Osteoblast (primary cell): ENCODE measurements at regions not wholly inside any gene's neighbourhood (a gene's known extent, or its start where the extent isn't known, plus 50 kb on each side); places are given as distances from the start of the nearest gene placed in this dataset.
A peak's percentile ranks its signal among the peaks of the same experiment; 100 is the strongest.
"Not testable (repeated sequence)": the region's sequence is repeated elsewhere in the genome, so short reads cannot be mapped to it uniquely, and the experiment has no call there.

Experiments
- DNase-seq: peaks from one replicate; pipeline ENCODE4 v3.0.0; 2011; ENCODE audit warnings: low spot score, mixed read lengths; ENCODE audit not compliant: insufficient read length; ENCODE audit errors: missing footprints
- H2AFZ ChIP-seq: 2 replicates; pipeline ENCODE4 v1.6.0; 2011; ENCODE audit warnings: mild to moderate bottlenecking, low read length
- H3K27ac ChIP-seq: 2 replicates; pipeline ENCODE4 v1.5.1; 2011; ENCODE audit warnings: mild to moderate bottlenecking, low read depth, low read length, moderate library complexity
- H3K27me3 ChIP-seq: 2 replicates; pipeline ENCODE4 v1.6.0; 2012; ENCODE audit warnings: mild to moderate bottlenecking, control low read depth, inconsistent platforms, low read length, moderate library complexity; ENCODE audit not compliant: insufficient read depth
- H3K36me3 ChIP-seq: 2 replicates; pipeline ENCODE4 v1.5.1; 2011; ENCODE audit warnings: mild to moderate bottlenecking, low read length, control low read depth, moderate library complexity; ENCODE audit not compliant: insufficient read depth
- H3K4me1 ChIP-seq: 2 replicates; pipeline ENCODE4 v1.5.1; 2011; ENCODE audit warnings: mild to moderate bottlenecking, low read length, control low read depth, moderate library complexity; ENCODE audit not compliant: insufficient read depth
- H3K4me2 ChIP-seq: 2 replicates; pipeline ENCODE4 v1.6.0; 2011; ENCODE audit warnings: mild to moderate bottlenecking, low read length; ENCODE audit not compliant: insufficient read depth
- H3K4me3 ChIP-seq: fragments of 200-600 bp; sonication (generic); 3 replicates; pipeline ENCODE4 v1.5.1; 2012; ENCODE audit warnings: mild to moderate bottlenecking, low read length, inconsistent platforms; ENCODE audit not compliant: insufficient read depth
- H3K79me2 ChIP-seq: 2 replicates; pipeline ENCODE4 v1.6.0; 2012; ENCODE audit warnings: mild to moderate bottlenecking, low read length, control low read depth, inconsistent platforms; ENCODE audit not compliant: insufficient read depth
- H3K9me3 ChIP-seq: 2 replicates; pipeline ENCODE4 v1.5.1; 2011; ENCODE audit warnings: low read depth, low read length, control low read depth
- H4K20me1 ChIP-seq: 2 replicates; pipeline ENCODE4 v1.6.0; 2012; ENCODE audit warnings: mild to moderate bottlenecking, low read length, control low read depth; ENCODE audit not compliant: insufficient read depth
- TF ChIP-seq, protein P1 (sequence below): IDR thresholded peaks from 2 replicates; pipeline ENCODE4 v1.5.1; 2011; ENCODE audit warnings: mild to moderate bottlenecking, low read depth, low read length, moderate library complexity; ENCODE audit errors: extremely low read depth

DNA sequence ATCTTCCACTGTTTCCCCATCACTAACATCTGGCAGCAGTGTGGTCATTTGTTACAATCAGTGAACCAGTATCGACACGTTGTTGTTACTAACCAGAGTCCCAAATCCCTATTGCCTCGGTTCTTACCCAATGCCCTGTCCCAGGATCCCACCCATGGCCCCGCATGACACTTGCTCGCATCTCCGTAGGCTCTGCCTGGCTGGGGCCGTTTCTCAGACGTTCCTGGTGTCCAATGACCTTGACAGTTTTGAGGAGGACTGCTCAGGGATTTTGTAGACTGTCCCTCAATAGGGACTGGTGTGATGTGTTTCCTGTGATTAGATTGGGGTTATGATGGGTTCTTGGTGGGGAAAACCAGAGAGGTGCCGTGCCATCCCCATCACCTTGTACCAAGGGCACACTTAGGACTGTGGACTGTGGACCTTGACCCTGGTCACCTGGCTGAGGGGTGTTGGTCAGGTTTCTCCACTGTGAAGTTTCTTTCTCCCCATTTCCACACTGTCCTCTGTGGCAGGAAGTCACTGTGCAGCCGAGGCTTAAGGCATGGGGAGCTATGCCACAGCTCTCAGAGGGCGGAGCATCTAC is 108.4 kb downstream of the ADRA2C start:
- Histone ChIP-seq H3K27me3 (peaks cover 67% of the 10 kb centered on the region), H3K36me3 (no peaks in the 10 kb centered on the region)

DNA sequence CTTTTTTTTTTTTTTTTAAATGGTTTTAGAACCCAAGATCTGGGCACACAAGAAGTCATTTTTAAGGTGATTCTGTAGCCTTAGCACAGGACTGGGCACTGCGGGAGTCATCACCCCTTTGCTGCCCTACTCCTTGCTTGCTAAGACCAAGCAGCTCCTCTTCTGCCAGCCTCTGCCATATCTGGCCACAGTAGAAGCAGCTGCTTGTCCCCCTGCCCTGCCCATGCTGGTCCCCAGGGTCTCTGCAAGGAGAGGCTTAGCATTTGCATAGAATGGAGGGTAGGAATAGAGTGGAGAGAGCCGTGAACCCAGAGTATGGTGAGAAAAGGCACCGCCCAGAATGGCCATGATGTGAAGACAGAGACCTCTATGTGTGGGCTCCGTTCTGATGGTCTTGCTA is 109.3 kb downstream of the ADRA2C start:
- H3K9me3 ChIP-seq = no peaks in the 10 kb centered on the region
- TF ChIP-seq, protein P1, sequence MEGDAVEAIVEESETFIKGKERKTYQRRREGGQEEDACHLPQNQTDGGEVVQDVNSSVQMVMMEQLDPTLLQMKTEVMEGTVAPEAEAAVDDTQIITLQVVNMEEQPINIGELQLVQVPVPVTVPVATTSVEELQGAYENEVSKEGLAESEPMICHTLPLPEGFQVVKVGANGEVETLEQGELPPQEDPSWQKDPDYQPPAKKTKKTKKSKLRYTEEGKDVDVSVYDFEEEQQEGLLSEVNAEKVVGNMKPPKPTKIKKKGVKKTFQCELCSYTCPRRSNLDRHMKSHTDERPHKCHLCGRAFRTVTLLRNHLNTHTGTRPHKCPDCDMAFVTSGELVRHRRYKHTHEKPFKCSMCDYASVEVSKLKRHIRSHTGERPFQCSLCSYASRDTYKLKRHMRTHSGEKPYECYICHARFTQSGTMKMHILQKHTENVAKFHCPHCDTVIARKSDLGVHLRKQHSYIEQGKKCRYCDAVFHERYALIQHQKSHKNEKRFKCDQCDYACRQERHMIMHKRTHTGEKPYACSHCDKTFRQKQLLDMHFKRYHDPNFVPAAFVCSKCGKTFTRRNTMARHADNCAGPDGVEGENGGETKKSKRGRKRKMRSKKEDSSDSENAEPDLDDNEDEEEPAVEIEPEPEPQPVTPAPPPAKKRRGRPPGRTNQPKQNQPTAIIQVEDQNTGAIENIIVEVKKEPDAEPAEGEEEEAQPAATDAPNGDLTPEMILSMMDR = no peak
- H4K20me1 ChIP-seq = no peaks in the 10 kb centered on the region
- H2AFZ ChIP-seq = no peak overlapping the region
- no peaks in the 10 kb centered on the region for H3K79me2 ChIP-seq
- H3K4me3 ChIP-seq = no peak overlapping the region
- H3K36me3 ChIP-seq = no peaks in the 10 kb centered on the region
- H3K4me1 ChIP-seq = peaks cover 4% of the 10 kb centered on the region
- no peak overlapping the region for H3K4me2 ChIP-seq
- peaks cover 75% of the 10 kb centered on the region for H3K27me3 ChIP-seq
- no peak overlapping the region for H3K27ac ChIP-seq
- DNase-seq = peak; percentile 63

More for the DNA sequence above, 108.4 kb downstream of the ADRA2C start:
- Histone ChIP-seq H3K9me3 (no peaks in the 10 kb centered on the region), H4K20me1 (no peaks in the 10 kb centered on the region), H3K79me2 (no peaks in the 10 kb centered on the region), H3K4me3 (no peak overlapping the region), H3K4me2 (no peak overlapping the region), H3K4me1 (no peaks in the 10 kb centered on the region), H3K27ac (no peak overlapping the region), H2AFZ (no peak overlapping the region)
- DNase-seq = peak; percentile 61
- TF ChIP-seq, protein P1 = no peak

DNA sequence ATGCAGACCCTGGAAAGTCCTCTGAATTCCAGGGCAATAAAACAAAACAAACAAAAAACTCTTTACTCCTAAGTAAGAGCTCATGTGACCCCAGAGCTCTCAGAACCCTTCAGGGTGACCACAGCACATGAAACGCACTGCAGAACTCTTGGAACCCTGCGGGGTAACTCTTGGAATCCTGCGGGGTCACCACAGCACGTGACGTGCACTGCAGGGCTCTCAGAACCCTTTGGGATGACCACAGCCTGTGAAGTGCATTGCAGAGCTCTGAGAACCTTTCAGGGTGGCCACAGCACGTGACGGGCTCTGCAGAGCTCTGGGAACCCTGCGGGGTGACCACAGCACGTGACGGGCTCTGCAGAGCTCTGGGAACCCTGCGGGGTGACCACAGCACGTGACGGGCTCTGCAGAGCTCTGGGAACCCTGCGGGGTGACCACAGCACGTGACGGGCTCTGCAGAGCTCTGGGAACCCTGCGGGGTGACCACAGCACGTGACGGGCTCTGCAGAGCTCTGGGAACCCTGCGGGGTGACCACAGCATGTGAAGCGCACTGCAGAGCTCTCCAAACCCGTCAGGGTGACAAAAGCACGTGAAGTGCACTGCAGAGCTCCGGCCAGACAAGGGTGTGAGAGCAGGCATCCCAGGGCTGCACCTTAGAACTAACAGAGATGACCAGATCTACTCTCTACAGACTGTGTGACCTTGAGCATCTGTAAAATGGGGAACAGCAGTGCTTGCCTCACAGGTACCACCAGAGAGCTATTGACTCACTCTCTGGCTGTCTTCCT is 110.1 kb downstream of the ADRA2C start:
- not testable (repeated sequence) for H3K4me2 ChIP-seq, H3K9me3 ChIP-seq, H3K79me2 ChIP-seq, H4K20me1 ChIP-seq, H2AFZ ChIP-seq, H3K4me1 ChIP-seq, H3K36me3 ChIP-seq, H3K27ac ChIP-seq, H3K4me3 ChIP-seq
- peak; percentile 68 for DNase-seq
- H3K27me3 ChIP-seq = peaks cover 70% of the 10 kb centered on the region

DNA sequence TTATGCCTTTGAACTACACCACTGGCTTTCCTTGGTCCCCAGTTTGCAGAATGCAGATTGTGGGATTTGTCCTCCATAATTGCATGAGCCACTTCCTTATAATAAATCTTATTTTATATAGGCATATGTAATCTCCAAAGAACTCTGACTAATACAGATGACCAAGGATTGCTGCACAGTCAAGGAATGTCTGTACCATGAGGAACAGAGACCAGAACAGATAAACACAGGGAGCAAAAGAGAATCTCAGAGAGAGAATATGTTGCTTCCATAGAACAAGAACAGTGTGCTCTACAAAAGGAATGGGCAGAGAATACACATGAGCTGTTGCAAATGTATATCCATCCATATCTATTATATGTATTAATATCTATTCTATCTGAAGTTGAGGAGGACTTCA is 111.1 kb downstream of the ADRA2C start:
- Histone ChIP-seq H3K4me1 (peaks cover 4% of the 10 kb centered on the region), H3K27ac (no peak overlapping the region), H3K9me3 (no peaks in the 10 kb centered on the region), H3K27me3 (peaks cover 62% of the 10 kb centered on the region), H2AFZ (no peak overlapping the region), H3K36me3 (no peaks in the 10 kb centered on the region), H3K4me2 (no peak overlapping the region), H3K4me3 (no peak overlapping the region), H4K20me1 (no peaks in the 10 kb centered on the region), H3K79me2 (no peaks in the 10 kb centered on the region)
- peak; percentile 87 for DNase-seq
- TF ChIP-seq, protein P1 = no peak
